Stimulated activated CD4-positive, alpha-beta T cell treated with anti-CD3 and anti-CD28 coated beads, Interleukin-1b, Interleukin-23, amount 100 ng/mL, for 4 hours (primary cell): ENCODE measurements at regions not wholly inside any gene's neighbourhood (a gene's known extent, or its start where the extent isn't known, plus 50 kb on each side); places are given as distances from the start of the nearest gene placed in this dataset.

Experiments used
- DNase-seq, 2 donors: peaks; one replicate each; pipeline ENCODE4 v3.0.0-alpha.2; 2020; ENCODE audit warnings: low read depth in 2 of 2

DNA sequence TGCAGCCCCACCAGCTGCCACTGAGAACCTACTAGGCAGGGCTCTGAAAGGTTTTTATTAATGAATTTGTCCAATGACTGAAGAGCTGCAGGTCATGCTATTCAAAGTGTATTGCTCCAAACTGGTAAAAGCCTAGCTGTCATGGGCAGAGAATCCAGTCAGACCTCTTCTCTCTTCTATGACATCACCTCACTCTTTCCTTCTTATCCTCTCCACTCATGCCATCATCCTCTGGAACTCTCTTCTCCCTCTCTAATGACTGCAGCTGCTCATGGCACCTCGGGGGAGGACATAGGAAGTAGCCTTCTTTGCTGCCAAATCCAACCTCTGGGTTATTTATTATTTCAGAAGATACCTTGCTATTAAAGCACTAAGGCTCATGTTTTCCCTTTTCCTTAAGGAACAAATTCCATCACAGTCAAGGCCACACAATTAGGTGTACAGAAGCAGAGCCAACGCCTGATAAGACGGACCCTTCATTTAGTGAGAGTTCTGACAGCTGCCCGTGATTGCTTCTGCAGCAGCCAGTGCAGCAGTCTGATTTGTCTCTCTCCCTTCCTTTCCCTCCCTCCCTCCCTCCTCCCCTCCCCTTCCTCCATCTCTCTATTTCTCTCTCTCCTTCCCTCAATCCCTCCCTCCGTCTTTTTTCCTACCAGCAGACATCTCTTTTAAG is 87.0 kb upstream of the ONECUT1 start:
- DNase-seq, result no peak

- DNase-seq, result no peak
Observed at GRCh38 chr15:52872036-52872818, 82.1 kb upstream of the ONECUT1 start.

- DNase-seq, result no peak
Observed at GRCh38 chr15:52870015-52870414, 79.9 kb upstream of the ONECUT1 start.

- DNase-seq, result no peak
Observed at GRCh38 chr15:52866698-52867097, 76.6 kb upstream of the ONECUT1 start.

DNA sequence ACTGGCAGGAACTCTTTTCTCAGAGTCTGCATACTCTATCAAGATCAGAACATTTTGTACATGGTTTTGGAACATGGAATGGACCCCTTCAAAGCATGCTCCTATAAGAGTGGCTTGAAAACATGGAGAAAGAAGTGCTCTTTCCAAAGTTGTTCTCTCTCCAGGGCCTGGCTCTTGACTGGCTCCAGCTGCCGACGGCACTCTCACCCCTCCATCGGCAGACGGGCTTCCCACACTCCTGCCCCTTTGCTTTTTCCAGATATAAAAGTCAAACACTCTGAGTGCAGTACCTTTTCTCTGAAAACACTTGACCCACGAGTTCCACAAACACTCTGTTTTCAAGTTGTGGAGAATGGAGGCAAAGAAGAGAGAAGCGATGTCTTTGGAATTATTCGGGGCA is 72.5 kb upstream of the ONECUT1 start:
- DNase-seq, result no peak

DNA sequence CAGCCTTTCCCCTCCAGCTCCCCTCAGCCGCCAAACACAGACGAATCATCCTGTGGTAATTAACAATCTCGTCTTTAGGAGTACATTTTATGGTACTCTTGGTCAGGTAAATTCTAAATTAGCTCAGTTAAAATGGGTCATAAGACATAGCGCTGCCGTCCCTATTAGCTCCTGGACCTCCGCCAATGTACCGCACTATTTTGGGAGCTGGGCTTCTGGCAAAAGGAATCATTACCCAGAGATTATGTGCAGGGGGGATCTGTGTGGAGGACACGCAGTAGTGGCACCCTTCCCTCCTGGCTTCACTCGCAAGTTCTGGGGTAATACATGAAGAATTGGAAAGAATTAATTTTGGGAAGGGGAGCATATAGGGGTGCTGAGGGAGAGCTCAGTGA is 68.6 kb upstream of the ONECUT1 start:
- DNase-seq, result no peak

DNA sequence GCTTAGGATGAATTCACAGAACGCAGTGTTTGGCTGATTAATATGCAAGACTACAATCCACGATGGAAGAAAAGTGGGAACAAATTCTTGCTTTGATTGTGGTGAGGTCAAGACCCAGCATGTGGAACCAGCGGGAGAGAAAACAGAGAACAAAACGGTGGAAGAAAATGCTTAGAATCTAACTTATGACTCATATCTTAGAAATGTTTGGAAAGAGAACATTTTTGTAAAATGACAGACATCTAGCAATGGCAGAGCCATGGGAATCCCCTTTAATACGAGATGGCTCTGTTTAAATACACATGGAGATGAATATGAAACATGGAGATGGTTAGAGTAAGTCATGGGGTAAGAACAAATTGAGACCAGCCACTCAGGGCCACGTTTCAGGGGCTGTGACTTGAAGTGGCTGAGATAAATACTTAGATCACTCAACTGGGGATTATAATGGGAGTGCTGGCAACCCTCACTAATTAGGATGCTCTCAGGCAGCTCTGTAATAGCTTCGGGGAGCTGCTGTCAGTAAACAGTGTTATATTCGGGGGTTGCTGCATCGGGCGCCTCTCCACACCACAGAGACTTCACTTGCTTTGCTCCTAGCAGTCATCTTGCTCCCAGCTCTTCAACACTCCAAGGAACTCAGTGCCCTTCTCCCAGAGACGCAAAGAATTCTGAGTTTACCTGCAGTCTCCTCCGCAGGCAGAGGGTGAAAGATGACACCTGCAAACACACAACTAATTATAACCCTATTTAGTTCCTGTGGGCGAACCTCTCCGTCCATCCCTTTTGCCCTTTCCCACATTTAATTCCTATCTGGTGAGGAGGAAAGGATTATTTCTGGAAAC is 68.0 kb upstream of the ONECUT1 start:
- DNase-seq, result no peak

GRCh38 chr15:52857471-52857870 is 67.3 kb upstream of the ONECUT1 start:
- no peak for DNase-seq

GRCh38 chr15:52856286-52856685 is 66.2 kb upstream of the ONECUT1 start:
- DNase-seq, result no peak

DNA sequence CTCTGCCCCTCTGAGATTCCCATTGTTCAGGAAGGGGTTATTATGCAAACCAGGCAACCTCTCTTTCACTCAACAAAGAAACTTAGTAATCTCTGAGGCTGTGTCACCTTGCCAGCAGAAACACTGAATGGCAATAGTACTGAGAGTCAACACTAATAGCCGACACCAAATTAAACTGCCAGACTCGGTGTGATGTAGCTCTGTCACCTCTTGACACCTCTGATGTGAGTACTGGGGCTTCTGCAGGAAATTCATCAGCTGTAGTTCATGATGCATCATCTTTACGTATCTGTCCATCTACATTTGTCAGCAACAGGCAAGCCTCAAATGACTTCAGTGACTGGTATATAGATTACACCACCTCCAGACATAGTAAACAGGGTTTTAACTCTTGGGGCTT is 65.0 kb upstream of the ONECUT1 start:
- no peak for DNase-seq

DNA sequence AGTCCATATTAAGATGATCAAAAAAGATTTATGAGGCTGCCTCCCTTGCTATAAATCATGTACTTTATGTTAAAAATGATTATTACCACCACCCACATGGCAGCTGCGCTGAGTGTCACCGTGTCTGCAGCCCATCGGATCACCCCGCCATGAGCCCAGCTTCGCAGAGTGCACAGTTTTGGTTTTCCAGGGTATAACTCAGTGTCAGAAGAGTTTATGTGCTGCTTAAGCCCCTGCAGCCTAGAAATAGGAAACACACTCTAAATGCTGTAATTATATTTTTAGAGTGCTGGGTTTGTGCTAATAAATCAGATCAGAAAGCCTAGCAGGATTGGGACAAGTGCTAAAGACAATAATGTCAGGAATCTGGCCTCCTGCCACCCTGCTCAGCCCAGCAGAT is 54.7 kb upstream of the ONECUT1 start:
- no peak for DNase-seq
